ENCODE measurements at regions not wholly inside any gene's neighbourhood (a gene's known extent, or its start where the extent isn't known, plus 50 kb on each side); places are given as distances from the start of the nearest gene placed in this dataset.
"Not testable (repeated sequence)": the region's sequence is repeated elsewhere in the genome, so short reads cannot be mapped to it uniquely, and the experiment has no call there.

GRCh38 chr10:106311590-106311989 is 852.9 kb downstream of the SORCS1 start:
- ATAC-seq = no peak
- intact Hi-C loops (cut with DNase I) = no loop called here
- DNase-seq = no peak

- DNase-seq (no peak), ATAC-seq (no peak)
- intact Hi-C loops (cut with DNase I) = no loop called here
These were observed 853.9 kb downstream of the SORCS1 start for GRCh38 chr10:106310596-106310995.

DNA sequence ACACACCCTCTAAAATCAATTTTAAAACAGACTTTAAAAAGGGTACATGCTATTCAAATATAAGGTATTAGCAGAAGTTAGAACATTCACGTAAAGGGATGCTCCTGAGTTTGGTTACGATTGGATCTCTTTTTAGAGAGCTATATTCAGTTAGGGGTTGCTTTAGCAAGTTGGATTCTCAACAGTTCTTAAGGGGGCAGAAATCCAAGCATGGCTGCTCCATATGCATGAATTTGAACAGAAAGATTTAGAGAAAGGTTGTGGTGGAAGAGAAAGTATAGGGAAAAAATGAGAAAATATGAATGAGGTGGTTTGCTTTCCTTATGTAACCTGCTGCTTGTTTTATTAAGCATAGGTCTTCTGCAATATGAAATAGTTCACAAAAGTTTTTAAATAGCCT is 855.1 kb downstream of the SORCS1 start:
- DNase-seq (no peak), ATAC-seq (no peak)
- intact Hi-C loops (cut with DNase I) = no loop called here

DNA sequence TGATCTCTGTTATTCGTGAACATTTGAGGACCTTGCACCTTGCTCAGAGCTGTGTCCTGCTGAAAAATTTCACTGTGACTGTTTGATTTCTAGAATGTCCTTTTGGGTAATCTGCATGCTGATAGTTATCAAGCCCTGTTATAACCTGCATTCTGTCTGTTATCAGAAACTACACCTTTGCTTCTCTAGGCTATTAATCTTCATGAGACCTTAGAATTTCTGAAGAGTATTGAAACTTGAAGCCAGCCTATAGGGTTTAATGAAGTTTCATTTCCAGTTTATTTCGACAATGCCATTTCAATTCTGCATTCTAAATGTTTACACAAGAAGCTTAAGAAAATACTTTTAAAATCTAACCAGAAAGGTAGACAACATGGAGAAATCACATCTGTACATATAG is 856.2 kb downstream of the SORCS1 start:
- DNase-seq (no peak), ATAC-seq (no peak)
- intact Hi-C loops (cut with DNase I) = no loop called here

DNA sequence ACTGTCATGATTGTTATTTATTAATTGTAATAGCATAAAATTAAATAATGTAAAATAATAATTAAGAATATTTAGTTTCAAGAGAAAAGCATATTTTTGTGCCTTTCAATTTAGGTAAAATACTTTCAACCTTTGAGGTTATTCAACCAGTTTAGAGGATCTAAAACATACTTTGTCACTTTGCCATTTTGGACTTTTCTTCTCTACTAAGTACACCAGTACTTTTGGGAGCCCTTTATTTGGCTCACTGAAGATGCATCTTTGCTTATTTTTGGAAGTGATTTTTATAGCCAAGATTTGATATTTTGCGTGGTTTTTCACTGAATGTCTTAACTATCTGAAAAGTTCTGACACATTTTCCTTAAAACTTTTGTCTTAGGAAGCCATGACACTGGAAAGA is 860.5 kb downstream of the SORCS1 start:
- intact Hi-C loops (cut with DNase I) = no loop called here
- DNase-seq (no peak), ATAC-seq (no peak)

GRCh38 chr10:106302961-106303360 is 861.5 kb downstream of the SORCS1 start:
- no peak for ATAC-seq
- no peak for DNase-seq
- intact Hi-C loops (cut with DNase I) = no loop called here

GRCh38 chr10:106301146-106301545 is 863.4 kb downstream of the SORCS1 start:
- intact Hi-C loops (cut with DNase I) = no loop called here
- DNase-seq (no peak), ATAC-seq (no peak)

DNA sequence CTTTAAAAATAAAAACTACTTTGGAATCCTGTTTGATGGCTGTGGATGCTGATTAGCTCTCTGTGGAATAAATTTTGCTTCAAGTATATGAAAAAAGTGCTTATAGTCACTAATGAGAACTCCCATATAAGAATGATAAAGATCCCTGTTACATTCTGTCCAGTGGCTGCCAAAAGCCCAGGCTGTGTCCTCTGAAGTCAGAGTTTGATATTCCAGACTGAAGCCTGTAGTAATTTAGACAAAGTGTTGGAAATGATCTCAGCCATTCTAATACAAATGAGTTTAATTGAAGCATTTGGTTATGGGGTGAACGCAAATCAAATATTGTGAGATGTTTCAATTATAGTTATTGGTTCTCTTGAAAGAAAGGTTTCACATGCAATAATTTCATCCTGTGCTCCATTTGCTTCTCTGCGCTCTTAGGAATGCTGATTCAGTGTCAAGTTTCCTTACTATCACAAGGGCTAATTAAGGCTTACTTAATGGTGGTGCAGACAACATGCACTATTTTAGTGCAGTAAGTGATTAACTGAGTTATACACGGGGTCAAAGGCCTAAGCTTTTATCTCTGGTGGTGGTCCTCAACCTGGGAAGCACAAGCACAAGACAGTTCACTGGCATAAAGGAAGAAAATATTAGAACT is 867.6 kb downstream of the SORCS1 start:
- intact Hi-C loops (cut with DNase I) = no loop called here
- DNase-seq (no peak), ATAC-seq (no peak)

GRCh38 chr10:106284802-106285587 is 879.5 kb downstream of the SORCS1 start:
- ATAC-seq (no peak), DNase-seq (no peak)
- intact Hi-C loops (cut with DNase I) = no loop called here

- ATAC-seq = no peak
- intact Hi-C loops (cut with DNase I) = no loop called here
These were observed 883.5 kb downstream of the SORCS1 start for GRCh38 chr10:106280896-106281460.

GRCh38 chr10:106278383-106278782 is 886.1 kb downstream of the SORCS1 start:
- intact Hi-C loops (cut with DNase I) = loop anchor here in 1 of 2 donors (5.0 kb wide), 1 partner anchor 326 kb away; no protein-coding TSS in a partner anchor
- no peak for ATAC-seq
- DNase-seq = no peak

More at GRCh38 chr10:106280896-106281460, 883.5 kb downstream of the SORCS1 start:
- no peak for DNase-seq

DNA sequence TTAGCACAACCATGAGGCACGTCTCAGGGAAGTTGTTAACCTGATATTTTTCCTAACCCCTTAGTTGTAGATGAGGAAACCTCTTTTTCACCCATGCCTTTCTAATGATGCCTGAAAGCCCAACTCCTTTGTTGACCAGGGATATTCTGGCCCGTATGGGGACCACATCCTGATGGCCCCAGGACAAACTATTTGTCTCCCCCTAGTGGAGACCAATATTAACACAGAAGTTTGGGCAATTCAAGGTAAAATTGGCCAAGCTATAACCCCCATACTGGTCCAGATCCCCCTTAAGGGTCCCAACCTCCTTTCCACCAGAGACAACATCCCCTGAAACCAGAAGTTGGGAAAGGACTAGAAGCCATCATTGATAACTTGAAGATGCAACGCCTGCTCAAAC is 893.3 kb downstream of the SORCS1 start:
- intact Hi-C loops (cut with DNase I) = no loop called here
- DNase-seq (no peak), ATAC-seq (no peak)

DNA sequence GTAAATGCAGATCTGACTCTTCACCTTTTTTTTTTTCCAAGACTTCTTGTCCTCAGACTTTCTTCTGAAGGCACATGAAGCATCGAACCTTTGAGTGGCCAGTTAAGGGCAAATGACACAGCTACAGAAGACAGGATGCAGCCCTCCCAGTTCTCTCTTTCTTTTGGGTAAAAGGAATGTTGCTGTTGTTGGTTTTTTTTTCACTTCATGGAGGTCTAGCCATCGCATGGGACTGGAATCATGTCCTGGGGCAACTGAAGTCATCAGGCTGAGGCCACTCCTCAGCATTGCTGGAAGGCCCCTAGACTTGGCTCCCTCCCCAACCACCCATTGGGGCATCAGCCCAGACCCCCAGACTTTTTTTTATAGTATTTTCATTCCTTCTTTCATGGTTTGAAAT is 896.5 kb downstream of the SORCS1 start:
- no peak for ATAC-seq
- intact Hi-C loops (cut with DNase I) = no loop called here
- DNase-seq = no peak

DNA sequence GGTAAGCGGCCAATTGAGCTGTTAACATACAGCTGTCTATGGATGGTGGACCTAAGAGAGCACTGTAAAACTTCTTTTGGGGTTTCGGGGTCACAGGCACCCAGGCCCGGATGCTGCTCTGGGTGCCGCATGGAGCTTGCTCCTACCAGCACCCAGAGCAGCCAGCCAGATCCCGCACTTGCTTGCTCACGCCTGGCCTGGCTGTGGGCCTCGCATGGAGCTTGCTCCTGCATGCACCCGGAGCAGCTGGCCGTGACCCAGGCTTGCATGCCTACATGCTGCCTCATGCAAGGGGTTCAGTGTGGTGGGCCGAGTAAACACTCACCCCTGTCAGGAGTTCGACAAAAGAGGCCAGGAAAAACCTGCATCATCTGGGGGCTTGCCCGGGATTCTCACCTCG is 896.9 kb downstream of the SORCS1 start:
- DNase-seq = no peak
- no peak for ATAC-seq
- intact Hi-C loops (cut with DNase I) = no loop called here

DNA sequence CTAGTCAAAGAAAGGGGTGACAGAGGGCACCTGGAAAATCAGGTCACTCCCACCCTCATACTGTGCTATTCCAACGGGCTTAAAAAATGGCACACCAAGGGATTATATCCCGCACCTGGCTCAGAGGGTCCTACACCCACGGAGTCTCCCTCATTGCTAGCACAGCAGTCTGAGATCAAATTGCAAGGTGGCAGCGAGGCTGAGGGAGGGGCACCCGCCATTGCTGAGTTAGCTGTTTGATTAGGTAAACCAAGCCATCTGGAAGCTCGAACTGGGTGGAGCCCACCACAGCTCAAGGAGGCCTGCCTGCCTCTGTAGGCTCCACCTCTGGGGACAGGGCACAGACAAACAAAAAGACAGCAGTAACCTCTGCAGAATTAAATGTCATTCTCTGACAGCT is 907.1 kb downstream of the SORCS1 start:
- intact Hi-C loops (cut with DNase I); ATAC-seq; DNase-seq: not testable (repeated sequence)

GRCh38 chr10:106255111-106255678 is 909.3 kb downstream of the SORCS1 start:
- no peak for ATAC-seq
- intact Hi-C loops (cut with DNase I) = no loop called here
- no peak for DNase-seq

DNA sequence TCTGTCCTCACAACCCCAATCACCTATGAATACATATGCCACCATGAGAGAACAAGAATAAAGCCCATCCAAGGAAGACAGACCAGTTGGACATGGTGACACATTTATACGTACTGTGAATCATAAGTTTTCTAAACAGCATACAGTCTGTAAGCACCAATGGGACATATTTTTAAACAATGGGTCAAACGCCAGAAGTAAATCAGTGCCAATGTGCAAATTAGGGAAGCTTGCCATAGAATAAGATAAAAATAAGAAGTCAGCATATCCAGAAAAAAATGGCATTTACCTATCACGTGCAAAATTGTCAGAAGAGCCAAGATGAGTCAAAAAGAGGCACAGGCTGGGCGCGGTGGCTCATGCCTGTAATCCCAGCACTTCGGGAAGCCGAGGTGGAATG is 910.4 kb downstream of the SORCS1 start:
- no peak for DNase-seq
- ATAC-seq = no peak
- intact Hi-C loops (cut with DNase I) = no loop called here

DNA sequence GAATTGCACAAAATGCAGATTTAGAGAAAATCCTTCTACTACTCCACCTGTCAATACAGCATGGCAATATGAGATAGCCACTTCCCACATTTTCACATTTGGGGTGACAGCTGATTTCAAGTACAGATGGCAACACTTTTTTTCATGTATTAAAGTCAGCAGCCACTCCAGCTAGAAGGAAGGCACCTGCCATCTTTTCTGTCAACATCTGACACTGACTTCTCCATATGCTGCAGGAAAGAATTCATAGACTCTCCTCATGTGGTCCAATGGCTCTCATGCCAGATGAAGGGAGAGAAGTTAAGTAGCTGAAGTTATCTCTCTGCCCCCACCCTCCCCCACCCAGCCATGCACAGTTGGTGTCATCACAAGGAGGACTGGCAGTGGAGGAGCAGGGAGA is 912.0 kb downstream of the SORCS1 start:
- intact Hi-C loops (cut with DNase I) = no loop called here
- no peak for ATAC-seq
- DNase-seq = no peak

- intact Hi-C loops (cut with DNase I) = no loop called here
- no peak for ATAC-seq
These were observed 912.9 kb downstream of the SORCS1 start for GRCh38 chr10:106251573-106251972.

DNA sequence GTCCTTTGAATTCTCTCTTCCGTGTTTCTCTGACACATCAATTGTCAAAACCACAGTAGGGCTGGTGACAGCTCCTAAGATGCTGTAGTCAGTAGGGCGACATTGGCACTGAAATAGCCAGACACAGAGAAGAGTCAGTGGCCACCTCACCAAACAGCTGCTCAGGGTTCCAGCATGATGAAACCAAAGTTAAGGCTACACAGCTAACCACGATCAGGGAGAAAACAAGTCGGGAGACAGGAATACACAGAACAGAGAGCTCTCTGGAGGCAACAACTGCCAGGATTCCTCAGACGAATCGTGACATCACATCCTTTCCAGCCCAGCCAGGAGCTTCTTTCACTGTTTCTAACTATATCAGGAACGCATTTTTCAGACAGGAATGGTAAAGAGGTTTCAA is 922.2 kb downstream of the SORCS1 start:
- ATAC-seq = no peak
- no peak for DNase-seq
- intact Hi-C loops (cut with DNase I) = no loop called here

More at GRCh38 chr10:106251573-106251972, 912.9 kb downstream of the SORCS1 start:
- no peak for DNase-seq
